ENCODE measurements at regions not wholly inside any gene's neighbourhood (a gene's known extent, or its start where the extent isn't known, plus 50 kb on each side); places are given as distances from the start of the nearest gene placed in this dataset.

DNA sequence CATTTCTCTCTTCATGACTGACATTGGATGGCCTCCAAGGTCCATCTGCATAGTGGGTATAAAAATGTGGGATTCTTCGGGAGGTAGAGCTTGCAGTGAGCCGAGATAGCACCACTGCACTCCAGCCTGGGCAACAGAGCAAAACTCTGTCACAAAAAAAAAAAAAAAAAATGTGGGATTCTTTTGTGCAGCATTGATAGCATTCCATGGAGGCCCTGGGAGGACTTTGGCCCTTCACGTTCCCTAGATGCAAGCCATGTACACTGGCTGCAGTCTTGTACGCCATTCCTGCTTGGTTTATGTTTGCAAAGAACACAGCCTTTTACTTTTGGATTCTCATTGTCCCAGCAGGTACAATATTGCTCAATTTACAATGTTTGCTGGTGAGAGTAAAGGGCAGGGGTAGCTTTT, 157.8 kb downstream of the SLCO4C1 start:
- H3K9me3 ChIP-seq (ENCODE audit: low read depth) = no peaks in the 10 kb centered on the region
- no peak overlapping the region for H3K9ac ChIP-seq
- in situ Hi-C loops (cut with MboI) = no loop called here
- no peaks in the 10 kb centered on the region for H4K20me1 ChIP-seq (ENCODE audit: insufficient read depth)
- no peak overlapping the region for H3K27ac ChIP-seq
- no peak overlapping the region for H3K4me2 ChIP-seq (ENCODE audit: unreplicated experiment)
- no peak overlapping the region for H2AFZ ChIP-seq
- no peaks in the 10 kb centered on the region for H3K36me3 ChIP-seq (ENCODE audit: low read depth)
- H3F3A ChIP-seq (ENCODE audit: insufficient read depth) = no peaks in the 10 kb centered on the region
- no peaks in the 10 kb centered on the region for H3K9me2 ChIP-seq (ENCODE audit: insufficient read depth)
- no peaks in the 10 kb centered on the region for H3K27me3 ChIP-seq (replicated peaks; ENCODE audit: insufficient read depth)
- DNase-seq = no peak
- no peaks in the 10 kb centered on the region for H3K4me1 ChIP-seq (ENCODE audit: insufficient read depth)
- 21 to 27% methylated on average over 4 of the region's 4 CpGs for WGBS, 2 experiments (ENCODE audit: low coverage in 1 of 2, low lambda C conversion rate in 2 of 2, missing lambda C conversion rate in 2 of 2)
- no peaks in the 10 kb centered on the region for H3K79me2 ChIP-seq (ENCODE audit: insufficient read depth)
- H3K4me3 ChIP-seq = no peak overlapping the region
- TF ChIP-seq EZH2phosphoT487 (IDR thresholded peaks at IDR 0.05; ENCODE audit: insufficient read depth, low read depth) (no peak), EZH2 (IDR thresholded peaks at IDR 0.05; ENCODE audit: insufficient read depth, poor library complexity, severe bottlenecking) (no peak)

DNA sequence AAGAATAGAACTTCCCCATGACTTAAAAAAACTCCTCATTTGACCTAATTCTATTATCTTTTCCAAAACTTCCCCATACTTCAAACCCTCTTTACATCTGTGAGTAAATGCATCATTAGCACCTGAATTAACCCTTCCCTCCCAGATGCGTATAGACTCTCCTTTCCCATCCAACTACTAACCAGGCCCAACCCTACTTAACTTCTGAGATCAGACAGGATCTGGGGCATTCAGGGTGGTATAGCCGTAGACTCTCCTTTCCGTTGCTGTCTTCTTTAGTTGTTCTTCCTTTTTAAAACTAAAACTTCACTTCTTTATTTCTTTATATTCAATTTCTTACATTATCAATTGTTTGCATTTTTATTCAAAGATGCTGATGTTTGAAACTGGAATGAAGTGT, 165.2 kb downstream of the SLCO4C1 start:
- H3K79me2 ChIP-seq (ENCODE audit: insufficient read depth) = no peaks in the 10 kb centered on the region
- no peak overlapping the region for H3K4me2 ChIP-seq (ENCODE audit: unreplicated experiment)
- no peak for DNase-seq
- no peak overlapping the region for H2AFZ ChIP-seq
- H3K27me3 ChIP-seq (replicated peaks; ENCODE audit: insufficient read depth) = no peaks in the 10 kb centered on the region
- H4K20me1 ChIP-seq (ENCODE audit: insufficient read depth) = no peaks in the 10 kb centered on the region
- H3F3A ChIP-seq (ENCODE audit: insufficient read depth) = no peaks in the 10 kb centered on the region
- H3K9me3 ChIP-seq (ENCODE audit: low read depth) = no peaks in the 10 kb centered on the region
- H3K27ac ChIP-seq = no peak overlapping the region
- no peak overlapping the region for H3K4me3 ChIP-seq
- TF ChIP-seq EZH2 (IDR thresholded peaks at IDR 0.05; ENCODE audit: insufficient read depth, poor library complexity, severe bottlenecking) (no peak), EZH2phosphoT487 (IDR thresholded peaks at IDR 0.05; ENCODE audit: insufficient read depth, low read depth) (no peak)
- H3K4me1 ChIP-seq (ENCODE audit: insufficient read depth) = no peaks in the 10 kb centered on the region
- no peak overlapping the region for H3K9ac ChIP-seq
- H3K36me3 ChIP-seq (ENCODE audit: low read depth) = no peaks in the 10 kb centered on the region
- H3K9me2 ChIP-seq (ENCODE audit: insufficient read depth) = no peaks in the 10 kb centered on the region
- 37 to 39% methylated on average over 3 of the region's 3 CpGs for WGBS, 2 experiments (ENCODE audit: low coverage in 1 of 2, low lambda C conversion rate in 2 of 2, missing lambda C conversion rate in 2 of 2)
- in situ Hi-C loops (cut with MboI) = no loop called here

DNA sequence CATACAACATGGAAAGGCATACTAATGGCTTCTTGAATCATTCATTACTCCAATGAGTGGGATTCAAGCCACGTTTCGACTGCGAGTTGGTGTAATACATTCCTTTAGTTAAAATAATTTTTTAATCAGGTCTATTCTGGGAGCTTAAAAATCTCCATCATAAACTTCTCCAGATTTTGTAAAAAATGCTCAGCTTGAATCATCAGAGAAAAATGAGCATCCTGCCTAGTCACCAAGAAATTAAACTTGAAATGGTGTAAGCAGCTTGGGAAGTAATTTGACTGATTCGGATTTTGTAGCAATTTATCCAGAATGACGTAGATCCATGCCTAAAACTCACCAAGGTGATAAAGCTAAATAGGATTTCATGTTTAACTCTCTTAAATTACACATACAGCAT, 165.7 kb downstream of the SLCO4C1 start:
- Histone ChIP-seq H3K4me3 (no peak overlapping the region), H3K27me3 (replicated peaks; ENCODE audit: insufficient read depth) (no peaks in the 10 kb centered on the region), H3K79me2 (ENCODE audit: insufficient read depth) (no peaks in the 10 kb centered on the region), H3K27ac (no peak overlapping the region), H3K4me2 (ENCODE audit: unreplicated experiment) (no peak overlapping the region), H4K20me1 (ENCODE audit: insufficient read depth) (no peaks in the 10 kb centered on the region), H2AFZ (no peak overlapping the region), H3K9me3 (ENCODE audit: low read depth) (no peaks in the 10 kb centered on the region), H3K36me3 (ENCODE audit: low read depth) (no peaks in the 10 kb centered on the region), H3K9me2 (ENCODE audit: insufficient read depth) (no peaks in the 10 kb centered on the region), H3K4me1 (ENCODE audit: insufficient read depth) (no peaks in the 10 kb centered on the region), H3F3A (ENCODE audit: insufficient read depth) (no peaks in the 10 kb centered on the region), H3K9ac (no peak overlapping the region)
- in situ Hi-C loops (cut with MboI) = no loop called here
- DNase-seq = no peak
- TF ChIP-seq EZH2phosphoT487 (IDR thresholded peaks at IDR 0.05; ENCODE audit: insufficient read depth, low read depth) = no peak
- no peak for TF ChIP-seq EZH2 (IDR thresholded peaks at IDR 0.05; ENCODE audit: insufficient read depth, poor library complexity, severe bottlenecking)
- WGBS, 2 experiments (ENCODE audit: low coverage in 1 of 2, low lambda C conversion rate in 2 of 2, missing lambda C conversion rate in 2 of 2) = 32 to 45% methylated on average over 5 of the region's 5 CpGs

DNA sequence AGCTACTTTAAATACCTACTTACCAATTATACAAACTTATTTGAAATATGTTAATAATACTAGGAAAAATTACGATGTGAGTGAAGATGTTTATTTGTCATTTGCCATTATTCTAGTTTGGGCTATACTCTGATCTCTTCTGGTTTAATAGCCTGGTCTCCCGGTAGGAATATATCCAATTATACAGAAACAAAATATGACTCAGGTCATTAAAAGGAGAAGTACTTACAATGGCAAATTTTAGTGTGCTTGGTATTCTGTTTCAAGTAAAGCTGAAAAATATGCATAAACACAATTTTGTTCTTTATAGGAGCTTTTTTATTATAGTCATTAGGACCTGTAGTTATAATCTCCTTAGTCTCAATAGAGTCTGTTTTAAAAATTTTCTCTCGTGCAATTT, 176.8 kb downstream of the SLCO4C1 start:
- no peak overlapping the region for H3K4me3 ChIP-seq
- DNase-seq = no peak
- no peaks in the 10 kb centered on the region for H3K4me1 ChIP-seq (ENCODE audit: insufficient read depth)
- no peaks in the 10 kb centered on the region for H3K79me2 ChIP-seq (ENCODE audit: insufficient read depth)
- WGBS, 2 experiments (ENCODE audit: low coverage in 1 of 2, low lambda C conversion rate in 2 of 2, missing lambda C conversion rate in 2 of 2) = 9 to 14% methylated on average over 3 of the region's 3 CpGs
- H3K27me3 ChIP-seq (replicated peaks; ENCODE audit: insufficient read depth) = no peaks in the 10 kb centered on the region
- in situ Hi-C loops (cut with MboI) = no loop called here
- no peak overlapping the region for H3K9ac ChIP-seq
- H3K9me2 ChIP-seq (ENCODE audit: insufficient read depth) = no peaks in the 10 kb centered on the region
- TF ChIP-seq EZH2 (IDR thresholded peaks at IDR 0.05; ENCODE audit: insufficient read depth, poor library complexity, severe bottlenecking) (no peak), EZH2phosphoT487 (IDR thresholded peaks at IDR 0.05; ENCODE audit: insufficient read depth, low read depth) (no peak)
- H2AFZ ChIP-seq = no peak overlapping the region
- no peaks in the 10 kb centered on the region for H4K20me1 ChIP-seq (ENCODE audit: insufficient read depth)
- no peak overlapping the region for H3K27ac ChIP-seq
- H3K9me3 ChIP-seq (ENCODE audit: low read depth) = no peaks in the 10 kb centered on the region
- H3K4me2 ChIP-seq (ENCODE audit: unreplicated experiment) = no peak overlapping the region
- H3F3A ChIP-seq (ENCODE audit: insufficient read depth) = no peaks in the 10 kb centered on the region
- H3K36me3 ChIP-seq (ENCODE audit: low read depth) = no peaks in the 10 kb centered on the region

DNA sequence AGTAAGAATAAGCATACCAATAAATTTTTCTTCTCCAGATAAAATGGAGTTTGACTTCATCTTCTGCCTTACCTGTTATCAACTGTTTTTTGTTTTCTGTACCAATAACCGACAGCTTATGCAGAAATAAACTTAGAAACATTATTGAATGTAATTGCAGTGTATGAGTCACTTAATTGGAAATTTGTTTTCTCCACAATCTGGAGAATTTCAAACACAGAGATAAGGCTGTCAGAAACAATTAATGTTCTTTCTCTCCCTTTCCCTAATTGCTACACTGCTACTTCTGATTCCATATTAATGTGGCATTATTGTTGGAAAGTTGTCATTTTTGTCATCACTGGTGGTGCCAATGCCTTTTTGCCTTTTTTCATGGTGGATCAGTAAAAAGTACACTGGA, 180.3 kb downstream of the SLCO4C1 start:
- Histone ChIP-seq H3F3A (ENCODE audit: insufficient read depth) (no peaks in the 10 kb centered on the region), H3K4me1 (ENCODE audit: insufficient read depth) (no peaks in the 10 kb centered on the region), H3K4me2 (ENCODE audit: unreplicated experiment) (no peak overlapping the region), H4K20me1 (ENCODE audit: insufficient read depth) (no peaks in the 10 kb centered on the region), H3K4me3 (no peak overlapping the region), H3K36me3 (ENCODE audit: low read depth) (no peaks in the 10 kb centered on the region), H3K79me2 (ENCODE audit: insufficient read depth) (no peaks in the 10 kb centered on the region), H2AFZ (no peak overlapping the region), H3K9me3 (ENCODE audit: low read depth) (no peaks in the 10 kb centered on the region), H3K27ac (no peak overlapping the region), H3K9me2 (ENCODE audit: insufficient read depth) (no peaks in the 10 kb centered on the region), H3K27me3 (replicated peaks; ENCODE audit: insufficient read depth) (no peaks in the 10 kb centered on the region), H3K9ac (no peak overlapping the region)
- TF ChIP-seq EZH2phosphoT487 (IDR thresholded peaks at IDR 0.05; ENCODE audit: insufficient read depth, low read depth) (no peak), EZH2 (IDR thresholded peaks at IDR 0.05; ENCODE audit: insufficient read depth, poor library complexity, severe bottlenecking) (no peak)
- 7 to 15% methylated on average over 1 of the region's 1 CpG for WGBS, 2 experiments (ENCODE audit: low coverage in 1 of 2, low lambda C conversion rate in 2 of 2, missing lambda C conversion rate in 2 of 2)
- in situ Hi-C loops (cut with MboI) = no loop called here
- DNase-seq = no peak

Data from GM23248 (cell line).